WTC11 (cell line): ENCODE measurements at regions not wholly inside any gene's neighbourhood (a gene's known extent, or its start where the extent isn't known, plus 50 kb on each side); places are given as distances from the start of the nearest gene placed in this dataset.

ENCODE experiments used
- ATAC-seq: fragments of 200-7000 bp; cut with Tn5 transposase; 2 replicates; pipeline ENCODE4 v1.10.0; 2021; ENCODE audit warnings: mild to moderate bottlenecking, moderate library complexity
- CTCF ChIA-PET: fragments of 300-600 bp; sonication (Branson Sonifier 250); formaldehyde crosslinking; loops from one replicate; lab custom pipeline; 2021; ENCODE audit warnings: antibody characterized with exemption; lab: Charles Lee
- POLR2A ChIA-PET: fragments of 350-600 bp; sonication (Branson Sonifier 250); formaldehyde crosslinking; loops from one replicate; lab custom pipeline; 2021; ENCODE audit warnings: antibody characterized with exemption; lab: Charles Lee
- DNase-seq: peaks from one replicate; pipeline ENCODE4 v3.0.0; 2021; ENCODE audit warnings: low spot score
- H3K27ac Mint-ChIP-seq: 2 replicates; pipeline ENCODE4 v1.8.0; 2021; ENCODE audit warnings: mixed read lengths
- H3K27me3 Mint-ChIP-seq: 2 replicates; pipeline ENCODE4 v1.8.0; 2021; ENCODE audit warnings: low read depth, mild to moderate bottlenecking, moderate library complexity, mixed read lengths
- H3K36me3 Mint-ChIP-seq: 2 replicates; pipeline ENCODE4 v1.8.0; 2021; ENCODE audit warnings: mixed read lengths
- H3K4me1 Mint-ChIP-seq: 2 replicates; pipeline ENCODE4 v1.8.0; 2022; ENCODE audit warnings: mixed read lengths
- H3K4me3 Mint-ChIP-seq: 2 replicates; pipeline ENCODE4 v1.8.0; 2021; ENCODE audit warnings: mild to moderate bottlenecking, moderate library complexity, mixed read lengths
- H3K9me3 Mint-ChIP-seq: 2 replicates; pipeline ENCODE4 v1.8.0; 2021; ENCODE audit warnings: mixed read lengths
- KAT7 ChIP-seq: sonication (generic); formaldehyde crosslinking; IDR thresholded peaks from 2 replicates; pipeline ENCODE4 v1.8.1; 2023; ENCODE audit warnings: missing genetic modification reagents, mild to moderate bottlenecking, borderline replicate concordance
- MXD4 ChIP-seq: fragments of 250-450 bp; sonication (Bioruptor Pico); IDR thresholded peaks from 2 replicates; pipeline ENCODE4 v1.8.0; 2021; ENCODE audit warnings: mild to moderate bottlenecking, moderate library complexity, borderline replicate concordance
- NR1H2 ChIP-seq: sonication (generic); formaldehyde crosslinking; IDR thresholded peaks from 2 replicates; pipeline ENCODE4 v1.9.0; 2021; ENCODE audit warnings: mild to moderate bottlenecking, moderate library complexity, missing genetic modification reagents
- NR2C2 ChIP-seq: sonication (generic); formaldehyde crosslinking; IDR thresholded peaks from 2 replicates; pipeline ENCODE4 v1.8.0; 2022; ENCODE audit warnings: mild to moderate bottlenecking, missing genetic modification reagents
- ZBTB21 ChIP-seq: sonication (generic); formaldehyde crosslinking; IDR thresholded peaks from 2 replicates; pipeline ENCODE4 v1.8.1; 2023; ENCODE audit warnings: mild to moderate bottlenecking, missing genetic modification reagents, borderline replicate concordance
- ZNF263 ChIP-seq: sonication (generic); formaldehyde crosslinking; IDR thresholded peaks from 2 replicates; pipeline ENCODE4 v1.8.1; 2022; ENCODE audit warnings: low read depth, mild to moderate bottlenecking, moderate library complexity, missing genetic modification reagents
- ZNF396 ChIP-seq: fragments of 250-450 bp; sonication (Bioruptor Pico); IDR thresholded peaks from 2 replicates; pipeline ENCODE4 v1.8.0; 2021; ENCODE audit warnings: mild to moderate bottlenecking, moderate library complexity, borderline replicate concordance
- TF ChIP-seq, protein P1 (sequence below): fragments of 250-450 bp; sonication (Bioruptor Pico); conservative IDR thresholded peaks from 2 replicates; pipeline ENCODE4 v1.9.0; 2021; ENCODE audit warnings: mild to moderate bottlenecking
- TF ChIP-seq, protein P2 (sequence below): fragments of 200-600 bp; IDR thresholded peaks from 2 replicates; pipeline ENCODE4 v1.8.0; 2022; ENCODE audit warnings: antibody characterized with exemption
- TF ChIP-seq, protein P3 (sequence below): sonication (generic); formaldehyde crosslinking; IDR thresholded peaks from 2 replicates; pipeline ENCODE4 v1.8.1; 2023; ENCODE audit warnings: mild to moderate bottlenecking, missing genetic modification reagents, moderate library complexity
- TF ChIP-seq, protein P4 (sequence below): sonication (generic); formaldehyde crosslinking; IDR thresholded peaks from 2 replicates; pipeline ENCODE4 v1.8.0; 2022; ENCODE audit warnings: mild to moderate bottlenecking, missing genetic modification reagents
- TF ChIP-seq, protein P5 (sequence below): sonication (generic); formaldehyde crosslinking; IDR thresholded peaks from 2 replicates; pipeline ENCODE4 v1.8.0; 2022; ENCODE audit warnings: mild to moderate bottlenecking, missing genetic modification reagents
- TF ChIP-seq, protein P6 (sequence below): sonication (generic); formaldehyde crosslinking; IDR thresholded peaks from 2 replicates; pipeline ENCODE4 v1.8.0; 2023; ENCODE audit warnings: missing genetic modification reagents

DNA sequence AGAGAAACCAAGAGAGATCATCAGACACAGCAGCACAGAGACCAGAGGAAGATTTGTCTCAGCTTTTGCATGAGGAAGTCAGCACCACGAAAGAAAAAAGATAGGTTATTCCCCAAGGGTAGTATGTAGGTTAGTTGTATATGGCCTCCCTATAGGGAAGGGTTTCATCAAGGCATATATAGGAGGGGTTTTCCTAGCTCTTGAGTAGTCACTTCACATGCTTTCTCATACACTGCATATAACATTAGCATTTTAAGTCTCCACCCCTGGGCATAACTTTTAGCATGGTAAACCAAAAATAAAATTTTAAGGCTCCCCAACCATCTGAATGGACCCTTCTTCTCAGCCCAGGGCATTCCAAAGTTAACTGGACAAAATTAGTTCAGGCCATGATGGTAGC is 1571.6 kb upstream of the ACO1 start (continued):
- TF ChIP-seq, protein P1, sequence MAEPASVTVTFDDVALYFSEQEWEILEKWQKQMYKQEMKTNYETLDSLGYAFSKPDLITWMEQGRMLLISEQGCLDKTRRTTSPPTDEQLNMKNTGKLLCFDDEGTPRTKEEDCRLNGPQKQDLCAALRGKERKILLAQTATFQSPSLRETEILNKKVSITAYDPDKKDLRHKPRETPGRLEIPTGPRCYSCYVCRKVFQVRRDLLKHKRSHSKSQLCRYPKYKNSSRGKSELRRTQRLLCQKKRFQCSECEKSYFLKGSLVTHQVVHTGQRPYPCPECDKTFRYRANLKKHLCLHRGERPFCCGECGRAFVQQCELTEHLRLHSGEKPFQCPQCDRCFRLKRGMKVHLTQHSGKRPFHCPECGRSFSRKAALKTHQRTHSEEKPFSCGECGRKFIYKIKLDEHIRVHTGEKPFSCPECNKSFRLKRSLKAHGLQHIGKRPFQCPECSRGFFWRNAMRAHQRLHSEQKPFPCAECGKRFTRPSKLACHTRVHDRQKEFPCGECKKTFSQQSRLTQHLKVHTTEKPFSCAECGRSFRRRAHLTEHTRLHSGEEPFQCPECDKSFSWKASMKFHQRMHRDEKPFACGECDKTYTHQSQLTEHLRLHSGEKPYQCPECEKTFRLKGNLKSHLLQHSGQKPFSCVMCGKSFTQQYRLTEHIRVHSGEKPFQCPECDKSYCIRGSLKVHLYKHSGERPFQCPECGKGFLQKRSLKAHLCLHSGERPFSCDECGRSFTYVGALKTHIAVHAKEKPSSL (CRISPR knock-in tag), result no peak
- TF ChIP-seq NR1H2 (no peak), ZBTB21 (CRISPR knock-in tag) (no peak), KAT7 (CRISPR knock-in tag) (no peak), MXD4 (CRISPR knock-in tag) (no peak), NR2C2 (CRISPR knock-in tag) (no peak)
- TF ChIP-seq, protein P2, sequence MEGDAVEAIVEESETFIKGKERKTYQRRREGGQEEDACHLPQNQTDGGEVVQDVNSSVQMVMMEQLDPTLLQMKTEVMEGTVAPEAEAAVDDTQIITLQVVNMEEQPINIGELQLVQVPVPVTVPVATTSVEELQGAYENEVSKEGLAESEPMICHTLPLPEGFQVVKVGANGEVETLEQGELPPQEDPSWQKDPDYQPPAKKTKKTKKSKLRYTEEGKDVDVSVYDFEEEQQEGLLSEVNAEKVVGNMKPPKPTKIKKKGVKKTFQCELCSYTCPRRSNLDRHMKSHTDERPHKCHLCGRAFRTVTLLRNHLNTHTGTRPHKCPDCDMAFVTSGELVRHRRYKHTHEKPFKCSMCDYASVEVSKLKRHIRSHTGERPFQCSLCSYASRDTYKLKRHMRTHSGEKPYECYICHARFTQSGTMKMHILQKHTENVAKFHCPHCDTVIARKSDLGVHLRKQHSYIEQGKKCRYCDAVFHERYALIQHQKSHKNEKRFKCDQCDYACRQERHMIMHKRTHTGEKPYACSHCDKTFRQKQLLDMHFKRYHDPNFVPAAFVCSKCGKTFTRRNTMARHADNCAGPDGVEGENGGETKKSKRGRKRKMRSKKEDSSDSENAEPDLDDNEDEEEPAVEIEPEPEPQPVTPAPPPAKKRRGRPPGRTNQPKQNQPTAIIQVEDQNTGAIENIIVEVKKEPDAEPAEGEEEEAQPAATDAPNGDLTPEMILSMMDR, result no peak

DNA sequence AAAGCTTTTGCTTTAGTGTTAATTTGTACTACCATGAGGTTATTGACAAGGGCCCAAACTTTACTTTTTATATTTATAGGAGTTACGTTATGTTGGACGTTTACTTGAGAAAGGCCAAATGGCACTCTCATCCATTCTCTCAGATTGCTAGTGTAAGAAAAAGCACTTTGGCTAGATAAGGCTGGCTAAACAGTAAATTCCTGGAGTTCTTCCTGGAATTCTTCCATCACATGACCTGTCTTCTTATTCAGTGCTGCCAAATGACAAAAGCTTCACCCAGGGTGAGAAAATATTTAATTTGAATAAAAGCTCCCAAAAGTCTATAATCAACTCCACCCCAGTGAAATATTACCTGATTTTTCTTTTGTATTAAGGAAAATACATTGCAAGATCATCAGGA is 1568.9 kb upstream of the ACO1 start:
- H3K9me3 Mint-ChIP-seq, result peaks cover 13% of the 10 kb centered on the region
- H3K4me3 Mint-ChIP-seq, result no peak overlapping the region
- no peak for TF ChIP-seq NR2C2 (CRISPR knock-in tag)
- TF ChIP-seq, protein P3, sequence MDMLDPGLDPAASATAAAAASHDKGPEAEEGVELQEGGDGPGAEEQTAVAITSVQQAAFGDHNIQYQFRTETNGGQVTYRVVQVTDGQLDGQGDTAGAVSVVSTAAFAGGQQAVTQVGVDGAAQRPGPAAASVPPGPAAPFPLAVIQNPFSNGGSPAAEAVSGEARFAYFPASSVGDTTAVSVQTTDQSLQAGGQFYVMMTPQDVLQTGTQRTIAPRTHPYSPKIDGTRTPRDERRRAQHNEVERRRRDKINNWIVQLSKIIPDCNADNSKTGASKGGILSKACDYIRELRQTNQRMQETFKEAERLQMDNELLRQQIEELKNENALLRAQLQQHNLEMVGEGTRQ (CRISPR knock-in tag), result peak; percentile 40; the same call in 1 of the 2 replicates
- TF ChIP-seq, protein P4, sequence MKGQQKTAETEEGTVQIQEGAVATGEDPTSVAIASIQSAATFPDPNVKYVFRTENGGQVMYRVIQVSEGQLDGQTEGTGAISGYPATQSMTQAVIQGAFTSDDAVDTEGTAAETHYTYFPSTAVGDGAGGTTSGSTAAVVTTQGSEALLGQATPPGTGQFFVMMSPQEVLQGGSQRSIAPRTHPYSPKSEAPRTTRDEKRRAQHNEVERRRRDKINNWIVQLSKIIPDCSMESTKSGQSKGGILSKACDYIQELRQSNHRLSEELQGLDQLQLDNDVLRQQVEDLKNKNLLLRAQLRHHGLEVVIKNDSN (CRISPR knock-in tag), result 0 out of 2 replicates have a peak, but pooled peaks have one; percentile 48
- ATAC-seq (peak; percentile 46; the same call in 1 of the 2 replicates), DNase-seq (no peak)
- peaks cover 6% of the 10 kb centered on the region for H3K36me3 Mint-ChIP-seq
- no peak overlapping the region for H3K27ac Mint-ChIP-seq
- peaks cover 5% of the 10 kb centered on the region for H3K27me3 Mint-ChIP-seq
- ChIA-PET CTCF (no interaction called here), POLR2A (no interaction called here)
- peaks cover 15% of the 10 kb centered on the region for H3K4me1 Mint-ChIP-seq

DNA sequence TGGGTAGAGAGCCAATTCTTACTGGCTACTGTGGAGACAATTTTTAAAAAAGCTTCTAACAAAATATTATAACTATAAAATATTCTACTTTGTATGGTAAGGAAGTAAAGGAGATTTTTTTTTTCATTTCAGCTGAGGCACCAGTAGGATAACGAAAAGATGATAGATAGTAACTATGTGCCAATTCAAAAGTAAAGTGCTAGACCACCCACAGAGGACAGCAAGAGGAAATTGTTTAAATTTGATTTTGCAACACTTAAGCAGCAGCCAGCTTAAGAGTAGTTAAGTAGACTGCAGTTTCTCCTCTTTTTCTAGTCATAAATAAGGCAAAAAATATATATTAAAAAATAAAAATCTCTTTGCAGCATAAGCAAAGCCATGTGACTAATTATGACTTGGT is 1539.3 kb upstream of the ACO1 start:
- no peaks in the 10 kb centered on the region for H3K36me3 Mint-ChIP-seq
- POLR2A ChIA-PET, result no interaction called here
- no peak for ATAC-seq
- peaks cover 10% of the 10 kb centered on the region for H3K4me1 Mint-ChIP-seq
- CTCF ChIA-PET, result no interaction called here
- no peak overlapping the region for H3K27ac Mint-ChIP-seq
- no peaks in the 10 kb centered on the region; the same call in 1 of the 2 replicates for H3K27me3 Mint-ChIP-seq
- no peak for DNase-seq
- peaks cover 5% of the 10 kb centered on the region; the same call in 1 of the 2 replicates for H3K9me3 Mint-ChIP-seq
- H3K4me3 Mint-ChIP-seq, result no peak overlapping the region
- TF ChIP-seq KAT7 (CRISPR knock-in tag) (no peak), ZNF263 (no peak), MXD4 (CRISPR knock-in tag) (no peak), ZNF396 (CRISPR knock-in tag) (no peak), ZBTB21 (CRISPR knock-in tag) (no peak)
- TF ChIP-seq, protein P5, sequence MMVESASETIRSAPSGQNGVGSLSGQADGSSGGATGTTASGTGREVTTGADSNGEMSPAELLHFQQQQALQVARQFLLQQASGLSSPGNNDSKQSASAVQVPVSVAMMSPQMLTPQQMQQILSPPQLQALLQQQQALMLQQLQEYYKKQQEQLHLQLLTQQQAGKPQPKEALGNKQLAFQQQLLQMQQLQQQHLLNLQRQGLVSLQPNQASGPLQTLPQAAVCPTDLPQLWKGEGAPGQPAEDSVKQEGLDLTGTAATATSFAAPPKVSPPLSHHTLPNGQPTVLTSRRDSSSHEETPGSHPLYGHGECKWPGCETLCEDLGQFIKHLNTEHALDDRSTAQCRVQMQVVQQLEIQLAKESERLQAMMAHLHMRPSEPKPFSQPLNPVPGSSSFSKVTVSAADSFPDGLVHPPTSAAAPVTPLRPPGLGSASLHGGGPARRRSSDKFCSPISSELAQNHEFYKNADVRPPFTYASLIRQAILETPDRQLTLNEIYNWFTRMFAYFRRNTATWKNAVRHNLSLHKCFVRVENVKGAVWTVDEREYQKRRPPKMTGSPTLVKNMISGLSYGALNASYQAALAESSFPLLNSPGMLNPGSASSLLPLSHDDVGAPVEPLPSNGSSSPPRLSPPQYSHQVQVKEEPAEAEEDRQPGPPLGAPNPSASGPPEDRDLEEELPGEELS (CRISPR knock-in tag), result no peak
- TF ChIP-seq, protein P6, sequence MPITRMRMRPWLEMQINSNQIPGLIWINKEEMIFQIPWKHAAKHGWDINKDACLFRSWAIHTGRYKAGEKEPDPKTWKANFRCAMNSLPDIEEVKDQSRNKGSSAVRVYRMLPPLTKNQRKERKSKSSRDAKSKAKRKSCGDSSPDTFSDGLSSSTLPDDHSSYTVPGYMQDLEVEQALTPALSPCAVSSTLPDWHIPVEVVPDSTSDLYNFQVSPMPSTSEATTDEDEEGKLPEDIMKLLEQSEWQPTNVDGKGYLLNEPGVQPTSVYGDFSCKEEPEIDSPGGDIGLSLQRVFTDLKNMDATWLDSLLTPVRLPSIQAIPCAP (CRISPR knock-in tag), result no peak
- TF ChIP-seq, all 79 proteins: peak for 0
